H1 (cell line): ENCODE measurements at regions not wholly inside any gene's neighbourhood (a gene's known extent, or its start where the extent isn't known, plus 50 kb on each side); places are given as distances from the start of the nearest gene placed in this dataset.

Experiments
- TF ChIP-seq, protein P1 (sequence below): IDR thresholded peaks from 2 replicates; pipeline ENCODE4 v1.6.1; 2011; ENCODE audit warnings: low read depth, mild to moderate bottlenecking, low read length; ENCODE audit not compliant: insufficient read depth

DNA sequence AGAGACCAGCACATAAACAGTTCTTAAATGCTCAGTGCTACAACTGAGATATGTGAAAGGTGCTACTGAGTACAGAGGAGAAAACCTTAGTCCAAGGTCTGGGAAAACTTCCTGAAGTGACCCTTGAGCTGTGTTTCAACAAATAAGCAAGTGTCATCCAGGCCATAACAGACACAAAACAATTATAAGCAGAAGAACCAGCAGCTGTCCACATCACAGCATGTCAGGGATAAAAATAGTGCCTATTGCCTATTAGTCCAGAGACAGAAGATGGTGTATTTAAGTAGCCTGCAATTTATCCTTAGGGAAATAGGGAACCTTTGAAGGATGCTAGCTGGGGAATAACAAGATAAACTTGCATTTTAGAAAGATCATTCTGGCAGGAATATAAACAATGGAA, 237.8 kb downstream of the SPTSSA start (continued):
- TF ChIP-seq, protein P1, sequence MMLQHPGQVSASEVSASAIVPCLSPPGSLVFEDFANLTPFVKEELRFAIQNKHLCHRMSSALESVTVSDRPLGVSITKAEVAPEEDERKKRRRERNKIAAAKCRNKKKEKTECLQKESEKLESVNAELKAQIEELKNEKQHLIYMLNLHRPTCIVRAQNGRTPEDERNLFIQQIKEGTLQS = no peak
